ENCODE measurements at regions not wholly inside any gene's neighbourhood (a gene's known extent, or its start where the extent isn't known, plus 50 kb on each side); places are given as distances from the start of the nearest gene placed in this dataset.

DNA sequence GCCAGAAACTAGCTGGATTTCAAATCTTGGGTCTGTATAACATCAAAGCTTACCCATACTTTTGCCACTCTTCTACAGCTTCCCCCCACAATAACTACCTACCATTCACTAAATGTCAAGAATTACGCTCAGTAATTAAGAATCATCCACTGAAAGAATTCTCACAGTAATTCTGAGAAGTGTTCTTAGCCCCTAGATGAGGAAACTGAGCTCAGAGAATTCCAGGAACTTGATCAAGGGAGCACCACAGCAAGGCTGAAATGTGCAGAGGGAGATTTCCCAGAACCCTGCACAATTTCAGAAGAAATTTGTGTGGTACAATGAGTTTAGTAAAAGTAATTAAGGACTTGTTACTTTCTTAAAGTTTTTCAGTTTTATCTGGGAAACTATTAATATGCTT is 194.5 kb upstream of the STK17B start:
- Histone ChIP-seq H3K79me2 (no peaks in the 10 kb centered on the region), H3K27me3 (ENCODE audit: control insufficient read depth, insufficient read depth, low read length) (no peaks in the 10 kb centered on the region), H3K4me2 (ENCODE audit: low read length) (no peak overlapping the region), H2AFZ (no peak overlapping the region), H3K36me3 (ENCODE audit: control insufficient read depth, insufficient read depth, low read length) (no peaks in the 10 kb centered on the region), H3K9me3 (ENCODE audit: control insufficient read depth, low read length) (no peaks in the 10 kb centered on the region), H3K4me3 (ENCODE audit: low read depth, low read length) (no peak overlapping the region), H3K27ac (no peak overlapping the region), H3K4me1 (no peaks in the 10 kb centered on the region), H3K9ac (no peak overlapping the region)
- TF ChIP-seq, protein P1, sequence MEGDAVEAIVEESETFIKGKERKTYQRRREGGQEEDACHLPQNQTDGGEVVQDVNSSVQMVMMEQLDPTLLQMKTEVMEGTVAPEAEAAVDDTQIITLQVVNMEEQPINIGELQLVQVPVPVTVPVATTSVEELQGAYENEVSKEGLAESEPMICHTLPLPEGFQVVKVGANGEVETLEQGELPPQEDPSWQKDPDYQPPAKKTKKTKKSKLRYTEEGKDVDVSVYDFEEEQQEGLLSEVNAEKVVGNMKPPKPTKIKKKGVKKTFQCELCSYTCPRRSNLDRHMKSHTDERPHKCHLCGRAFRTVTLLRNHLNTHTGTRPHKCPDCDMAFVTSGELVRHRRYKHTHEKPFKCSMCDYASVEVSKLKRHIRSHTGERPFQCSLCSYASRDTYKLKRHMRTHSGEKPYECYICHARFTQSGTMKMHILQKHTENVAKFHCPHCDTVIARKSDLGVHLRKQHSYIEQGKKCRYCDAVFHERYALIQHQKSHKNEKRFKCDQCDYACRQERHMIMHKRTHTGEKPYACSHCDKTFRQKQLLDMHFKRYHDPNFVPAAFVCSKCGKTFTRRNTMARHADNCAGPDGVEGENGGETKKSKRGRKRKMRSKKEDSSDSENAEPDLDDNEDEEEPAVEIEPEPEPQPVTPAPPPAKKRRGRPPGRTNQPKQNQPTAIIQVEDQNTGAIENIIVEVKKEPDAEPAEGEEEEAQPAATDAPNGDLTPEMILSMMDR (IDR thresholded peaks at IDR 0.05): no peak

DNA sequence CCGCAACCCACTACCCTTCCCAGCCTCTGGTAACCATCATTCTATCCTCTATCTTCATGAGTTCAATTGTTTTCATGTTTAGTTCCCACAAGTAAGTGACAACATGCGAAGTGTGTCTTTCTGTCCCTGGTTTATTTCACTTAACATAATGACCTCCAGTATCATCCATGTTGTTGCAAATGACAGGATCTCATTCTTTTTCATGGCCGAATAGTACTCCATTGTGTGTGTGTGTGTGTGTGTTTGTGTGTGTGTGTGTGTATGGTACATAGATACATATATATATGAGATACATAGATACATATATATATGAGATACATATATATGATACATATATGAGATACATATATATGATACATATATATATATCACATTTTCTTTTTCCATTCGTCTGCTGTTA is 196.3 kb upstream of the STK17B start:
- Histone ChIP-seq H3K9me3 (ENCODE audit: control insufficient read depth, low read length) (no peaks in the 10 kb centered on the region), H2AFZ (no peak overlapping the region), H3K4me3 (ENCODE audit: low read depth, low read length) (no peak overlapping the region), H3K27ac (no peak overlapping the region), H3K4me1 (no peaks in the 10 kb centered on the region), H3K36me3 (ENCODE audit: control insufficient read depth, insufficient read depth, low read length) (no peaks in the 10 kb centered on the region), H3K27me3 (ENCODE audit: control insufficient read depth, insufficient read depth, low read length) (no peaks in the 10 kb centered on the region), H3K9ac (no peak overlapping the region), H3K4me2 (ENCODE audit: low read length) (no peak overlapping the region), H3K79me2 (no peaks in the 10 kb centered on the region)
- TF ChIP-seq, protein P1 (IDR thresholded peaks at IDR 0.05): no peak

DNA sequence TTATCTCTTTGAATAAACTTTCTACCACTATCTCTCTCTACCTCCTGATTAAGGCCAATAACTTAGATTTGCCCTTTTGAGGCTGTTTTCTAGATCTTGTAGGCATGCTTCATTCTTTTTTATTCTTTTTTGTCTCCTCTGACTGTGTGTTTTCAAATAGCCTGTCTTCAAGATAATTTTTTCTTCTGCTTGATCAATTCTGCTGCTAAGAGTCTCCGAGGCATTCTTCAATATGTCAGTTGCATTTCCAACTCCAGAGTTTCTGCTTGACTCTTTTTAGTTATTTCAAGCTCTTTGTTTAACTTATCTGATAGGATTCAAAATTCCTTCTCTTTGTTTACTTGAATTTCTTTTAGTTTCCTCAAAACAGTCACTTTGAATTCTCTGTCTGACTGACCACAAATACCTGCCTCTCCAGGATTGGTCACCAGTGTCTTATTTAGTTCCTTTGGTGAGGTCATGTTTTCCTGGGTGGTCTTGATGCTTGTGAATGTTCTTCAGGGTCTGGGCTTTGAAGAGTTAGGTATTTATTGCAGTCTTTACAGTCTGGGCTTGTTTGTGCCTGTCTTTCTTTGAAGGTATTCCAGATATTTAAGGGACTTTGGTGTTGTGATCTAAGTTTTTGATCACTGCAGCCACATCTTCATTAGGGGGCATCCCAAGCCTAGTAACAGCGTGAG is 197.3 kb upstream of the STK17B start:
- Histone ChIP-seq H2AFZ (no peak overlapping the region), H3K4me2 (ENCODE audit: low read length) (no peak overlapping the region), H3K27ac (no peak overlapping the region), H3K9me3 (ENCODE audit: control insufficient read depth, low read length) (no peaks in the 10 kb centered on the region), H3K79me2 (no peaks in the 10 kb centered on the region), H3K27me3 (ENCODE audit: control insufficient read depth, insufficient read depth, low read length) (no peaks in the 10 kb centered on the region), H3K36me3 (ENCODE audit: control insufficient read depth, insufficient read depth, low read length) (no peaks in the 10 kb centered on the region), H3K9ac (no peak overlapping the region), H3K4me1 (no peaks in the 10 kb centered on the region), H3K4me3 (ENCODE audit: low read depth, low read length) (no peak overlapping the region)
- TF ChIP-seq, protein P1 (IDR thresholded peaks at IDR 0.05): no peak

DNA sequence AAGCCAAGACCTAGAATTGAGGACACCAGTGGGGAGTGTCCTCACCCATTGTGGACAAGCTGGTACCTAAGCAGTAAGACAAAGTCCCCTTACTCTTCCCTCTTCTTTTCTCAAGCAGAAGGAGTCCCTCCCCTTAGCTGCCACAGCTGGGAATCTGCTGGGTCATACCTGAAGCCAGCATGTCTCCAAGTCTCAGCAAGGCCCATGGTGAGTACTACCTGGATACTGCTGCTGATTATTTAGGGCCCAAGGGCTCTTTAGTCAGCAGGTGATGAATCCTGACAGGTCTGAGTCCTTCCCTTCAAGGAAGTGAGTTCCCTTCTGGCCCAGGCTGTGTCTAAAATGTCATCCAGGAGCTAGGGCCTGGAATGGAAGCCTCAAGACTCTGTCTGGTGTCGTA is 198.6 kb upstream of the STK17B start:
- Histone ChIP-seq H3K36me3 (ENCODE audit: control insufficient read depth, insufficient read depth, low read length) (no peaks in the 10 kb centered on the region), H3K27ac (no peak overlapping the region), H3K4me2 (ENCODE audit: low read length) (no peak overlapping the region), H3K4me1 (no peaks in the 10 kb centered on the region), H3K27me3 (ENCODE audit: control insufficient read depth, insufficient read depth, low read length) (no peaks in the 10 kb centered on the region), H3K4me3 (ENCODE audit: low read depth, low read length) (no peak overlapping the region), H3K9ac (no peak overlapping the region), H3K9me3 (ENCODE audit: control insufficient read depth, low read length) (no peaks in the 10 kb centered on the region), H3K79me2 (no peaks in the 10 kb centered on the region), H2AFZ (no peak overlapping the region)
- TF ChIP-seq, protein P1 (IDR thresholded peaks at IDR 0.05): no peak

DNA sequence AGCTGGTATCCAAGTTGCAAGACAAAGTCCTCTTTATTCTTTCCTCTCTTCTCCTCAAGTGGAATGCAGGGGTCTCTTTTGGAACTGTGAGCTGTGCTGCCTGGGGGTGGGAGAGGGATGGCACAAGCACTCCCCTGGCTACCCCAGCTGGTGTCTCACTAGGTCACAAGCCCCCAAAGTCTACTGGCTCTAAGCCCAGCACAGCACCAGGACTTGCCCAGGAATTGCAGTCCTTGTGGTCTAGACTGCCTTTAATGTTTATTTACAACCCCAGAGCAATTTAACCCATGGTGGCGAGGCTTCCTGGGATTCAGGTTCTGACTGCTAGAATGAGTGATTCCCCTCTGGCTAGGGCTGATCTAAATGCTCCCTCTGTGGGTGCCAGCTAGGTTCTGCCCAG is 199.0 kb upstream of the STK17B start:
- TF ChIP-seq, protein P1 (IDR thresholded peaks at IDR 0.05): no peak
- Histone ChIP-seq H3K4me1 (no peaks in the 10 kb centered on the region), H3K27me3 (ENCODE audit: control insufficient read depth, insufficient read depth, low read length) (no peaks in the 10 kb centered on the region)

More for the DNA sequence above, 199.0 kb upstream of the STK17B start:
- Histone ChIP-seq H3K4me3 (ENCODE audit: low read depth, low read length) (no peak overlapping the region), H3K4me2 (ENCODE audit: low read length) (no peak overlapping the region), H3K79me2 (no peaks in the 10 kb centered on the region), H2AFZ (no peak overlapping the region), H3K27ac (no peak overlapping the region), H3K9me3 (ENCODE audit: control insufficient read depth, low read length) (no peaks in the 10 kb centered on the region), H3K36me3 (ENCODE audit: control insufficient read depth, insufficient read depth, low read length) (no peaks in the 10 kb centered on the region), H3K9ac (no peak overlapping the region)
